Ovary (tissue), 7 donors: ENCODE measurements at regions not wholly inside any gene's neighbourhood (a gene's known extent, or its start where the extent isn't known, plus 50 kb on each side); places are given as distances from the start of the nearest gene placed in this dataset.

Experiments used
- DNase-seq, 5 donors: peaks; one replicate each; pipeline ENCODE4 v3.0.0-alpha.2; 2019 to 2020
- H3K27ac ChIP-seq, 2 donors: fragments of 200-600 bp; one replicate each; pipeline versions ENCODE4 v1.5.1 to v1.8.0; 2019 to 2022
- H3K27me3 ChIP-seq: fragments of 200-600 bp; one replicate; pipeline ENCODE4 v1.8.0; 2022
- H3K36me3 ChIP-seq: fragments of 200-600 bp; sonication (generic); one replicate; pipeline ENCODE4 v1.5.1; 2019
- H3K4me1 ChIP-seq: one replicate; pipeline ENCODE4 v1.8.1; 2013; ENCODE audit warnings: mild to moderate bottlenecking, moderate library complexity; ENCODE audit not compliant: insufficient read depth
- H3K4me3 ChIP-seq: fragments of 200-600 bp; sonication (generic); one replicate; pipeline ENCODE4 v1.5.1; 2017
- H3K9me3 ChIP-seq, 2 donors: fragments of 200-600 bp in 1 of 2; sonication (generic) in 1 of 2; one replicate each; pipeline versions ENCODE4 v1.5.1 to v1.8.1; 2013 to 2019; ENCODE audit warnings: mild to moderate bottlenecking in 1 of 2, moderate library complexity in 1 of 2
- EP300 ChIP-seq: sonication (generic); formaldehyde crosslinking; IDR thresholded peaks from one replicate; pipeline ENCODE4 v1.6.1; 2017; ENCODE audit warnings: antibody characterized with exemption
- POLR2A ChIP-seq: fragments of 450-650 bp; IDR thresholded peaks from one replicate; pipeline ENCODE4 v1.6.1; 2017; ENCODE audit warnings: antibody characterized with exemption, mild to moderate bottlenecking, moderate library complexity
- WGBS, 3 donors: extraction: QIAGEN DNeasy Blood & Tissue Kit in 1 of 3; methylation state at CpG; one replicate each; pipeline versions ENCODE4 v1.1.5 to v1.1.7; 2013 to 2017; 5-methylcytosine and 5-hydroxymethylcytosine counted together
- intact Hi-C, 4 donors: fragments of 100-400 bp; cut with DNase I; formaldehyde crosslinking; loops; one replicate each; pipeline versions ENCODE4 v1.11.0 to v1.15.1; 2022 to 2023
- TF ChIP-seq, protein P1 (sequence below), 3 donors: fragments of 450-650 bp in 2 of 3; fragments of 200-600 bp in 1 of 3; IDR thresholded peaks; one replicate each; pipeline versions ENCODE4 v1.5.1 to v1.8.0; 2016 to 2022; ENCODE audit warnings: antibody characterized with exemption in 3 of 3, mild to moderate bottlenecking in 1 of 3
- donor health status: DM: no; HTN: no; CAD: no; lungs with moderate emphysema.
- donor health status: DM: no; HTN: no; CAD: no.
- donor health status: Bipolar disorder and iron deficiency.
- donor health status: DM: no; HTN: no; CAD: no.
- donor health status: DM: yes; HTN: yes; CAD: no.

DNA sequence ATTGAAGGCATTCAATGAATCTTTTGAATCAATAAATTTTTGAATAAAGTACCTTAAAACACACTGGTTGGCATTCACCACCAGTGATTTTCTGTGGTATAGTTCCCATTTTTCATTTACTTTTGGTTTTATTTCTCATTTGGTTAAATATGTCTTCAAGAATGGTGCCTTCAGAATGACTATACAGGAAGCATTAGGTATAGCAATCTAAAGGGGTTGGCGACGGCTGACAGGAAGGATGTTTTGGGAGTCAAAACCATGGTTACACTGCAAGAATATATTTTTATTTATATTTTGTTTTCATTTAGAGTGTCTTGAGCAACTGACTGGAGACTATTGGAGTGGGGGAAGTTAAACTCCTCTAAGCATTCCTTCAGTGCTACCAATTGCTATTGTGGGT is 235.7 kb downstream of the HTR1A start:
- Histone ChIP-seq H3K9me3 (no peaks in the 10 kb centered on the region), H3K36me3 (no peaks in the 10 kb centered on the region), H3K4me3 (no peak overlapping the region), H3K27ac (no peak overlapping the region), H3K4me1 (no peaks in the 10 kb centered on the region), H3K27me3 (no peaks in the 10 kb centered on the region)
- DNase-seq = no peak
- intact Hi-C loops = no loop called here
- 84 to 95% (median 90%) methylated on average over 2 of the region's 2 CpGs for WGBS, 3 donors
- TF ChIP-seq, protein P1, sequence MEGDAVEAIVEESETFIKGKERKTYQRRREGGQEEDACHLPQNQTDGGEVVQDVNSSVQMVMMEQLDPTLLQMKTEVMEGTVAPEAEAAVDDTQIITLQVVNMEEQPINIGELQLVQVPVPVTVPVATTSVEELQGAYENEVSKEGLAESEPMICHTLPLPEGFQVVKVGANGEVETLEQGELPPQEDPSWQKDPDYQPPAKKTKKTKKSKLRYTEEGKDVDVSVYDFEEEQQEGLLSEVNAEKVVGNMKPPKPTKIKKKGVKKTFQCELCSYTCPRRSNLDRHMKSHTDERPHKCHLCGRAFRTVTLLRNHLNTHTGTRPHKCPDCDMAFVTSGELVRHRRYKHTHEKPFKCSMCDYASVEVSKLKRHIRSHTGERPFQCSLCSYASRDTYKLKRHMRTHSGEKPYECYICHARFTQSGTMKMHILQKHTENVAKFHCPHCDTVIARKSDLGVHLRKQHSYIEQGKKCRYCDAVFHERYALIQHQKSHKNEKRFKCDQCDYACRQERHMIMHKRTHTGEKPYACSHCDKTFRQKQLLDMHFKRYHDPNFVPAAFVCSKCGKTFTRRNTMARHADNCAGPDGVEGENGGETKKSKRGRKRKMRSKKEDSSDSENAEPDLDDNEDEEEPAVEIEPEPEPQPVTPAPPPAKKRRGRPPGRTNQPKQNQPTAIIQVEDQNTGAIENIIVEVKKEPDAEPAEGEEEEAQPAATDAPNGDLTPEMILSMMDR (IDR thresholded peaks at IDR 0.05) = no peak
- TF ChIP-seq EP300 (no peak), POLR2A (no peak)

DNA sequence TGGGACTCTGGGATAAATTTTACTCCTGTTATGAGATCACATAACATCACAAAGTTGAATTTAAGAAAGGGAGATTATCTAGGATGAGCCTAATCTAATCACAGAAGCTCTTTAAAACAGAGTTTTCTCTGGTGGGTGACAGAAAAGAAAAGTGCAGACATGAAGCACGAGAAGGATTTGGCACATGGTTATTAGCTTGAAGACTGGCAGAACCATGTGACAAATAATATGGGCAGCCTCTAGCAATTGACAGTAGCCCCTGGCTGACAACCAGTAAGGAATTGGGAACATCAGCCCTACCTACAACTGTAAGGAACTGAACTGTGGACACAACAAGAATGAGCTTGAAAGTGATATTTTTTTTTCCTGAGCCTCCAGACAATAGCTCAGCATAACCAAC is 243.1 kb downstream of the HTR1A start:
- intact Hi-C loops = no loop called here
- TF ChIP-seq POLR2A (no peak), EP300 (no peak)
- TF ChIP-seq, protein P1 (IDR thresholded peaks at IDR 0.05) = no peak
- H3K4me1 ChIP-seq = no peaks in the 10 kb centered on the region
- no peaks in the 10 kb centered on the region for H3K9me3 ChIP-seq
- no peaks in the 10 kb centered on the region for H3K27me3 ChIP-seq
- H3K27ac ChIP-seq = no peak overlapping the region
- H3K4me3 ChIP-seq = no peak overlapping the region
- WGBS, 3 donors = 65 to 70% (median 65%) methylated on average over 1 of the region's 1 CpG
- no peaks in the 10 kb centered on the region for H3K36me3 ChIP-seq
- DNase-seq = no peak

DNA sequence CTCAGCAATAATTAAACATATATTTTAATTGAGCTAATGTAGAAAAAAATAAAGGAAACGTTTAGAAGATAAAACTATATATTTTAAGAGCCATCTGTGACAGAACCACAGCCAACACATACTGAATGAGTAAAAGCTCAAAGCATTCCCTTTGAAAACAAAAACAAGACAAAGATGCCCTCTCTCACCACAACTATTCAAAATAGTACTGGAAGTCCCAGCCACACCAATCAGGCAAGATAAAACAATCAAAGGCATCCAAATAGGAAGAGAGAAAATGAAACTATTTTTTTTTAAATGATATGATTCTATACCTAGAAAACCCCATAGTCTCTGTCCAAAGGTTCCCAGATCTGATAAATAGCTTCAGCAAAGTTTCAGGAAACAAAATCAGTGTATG is 262.0 kb downstream of the HTR1A start:
- Histone ChIP-seq H3K9me3 (no peaks in the 10 kb centered on the region), H3K27me3 (no peaks in the 10 kb centered on the region)
- intact Hi-C loops = no loop called here

DNA sequence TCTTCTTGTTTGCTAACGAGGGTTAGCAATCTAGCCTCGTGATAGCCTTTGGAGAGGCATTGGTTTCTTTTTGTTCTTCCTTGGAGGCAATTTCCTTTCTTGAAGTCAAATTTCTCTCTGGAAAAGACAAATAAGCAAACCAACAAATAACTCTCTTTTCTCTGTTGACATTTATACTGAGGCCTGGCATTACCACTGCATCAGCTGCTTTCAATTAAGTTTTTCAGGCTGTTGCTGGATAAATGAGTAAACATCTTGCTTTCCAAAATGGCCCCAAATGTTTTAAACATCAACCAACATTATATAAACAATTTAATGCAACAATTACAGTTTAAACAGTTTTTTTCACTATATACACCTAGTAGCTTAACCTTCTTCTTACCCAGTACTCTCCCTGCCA is 264.4 kb downstream of the HTR1A start:
- 72 to 91% (median 87%) methylated on average over 2 of the region's 2 CpGs for WGBS, 3 donors
- DNase-seq = no peak
- no peaks in the 10 kb centered on the region for H3K9me3 ChIP-seq
- intact Hi-C loops = no loop called here
- H3K27me3 ChIP-seq = no peaks in the 10 kb centered on the region
- no peak for TF ChIP-seq POLR2A
- TF ChIP-seq, protein P1 (IDR thresholded peaks at IDR 0.05) = no peak
- no peak for TF ChIP-seq EP300
- H3K4me3 ChIP-seq = no peak overlapping the region
- no peaks in the 10 kb centered on the region for H3K4me1 ChIP-seq
- H3K36me3 ChIP-seq = no peaks in the 10 kb centered on the region
- no peak overlapping the region for H3K27ac ChIP-seq

More for the DNA sequence above, 262.0 kb downstream of the HTR1A start:
- H3K4me3 ChIP-seq = no peak overlapping the region
- 2 to 11% (median 2%) methylated on average over 1 of the region's 1 CpG for WGBS, 3 donors
- H3K4me1 ChIP-seq = no peaks in the 10 kb centered on the region
- H3K36me3 ChIP-seq = no peaks in the 10 kb centered on the region
- no peak overlapping the region for H3K27ac ChIP-seq
- no peak for TF ChIP-seq POLR2A
- TF ChIP-seq, protein P1 (IDR thresholded peaks at IDR 0.05) = no peak
- no peak for TF ChIP-seq EP300
- DNase-seq = no peak

DNA sequence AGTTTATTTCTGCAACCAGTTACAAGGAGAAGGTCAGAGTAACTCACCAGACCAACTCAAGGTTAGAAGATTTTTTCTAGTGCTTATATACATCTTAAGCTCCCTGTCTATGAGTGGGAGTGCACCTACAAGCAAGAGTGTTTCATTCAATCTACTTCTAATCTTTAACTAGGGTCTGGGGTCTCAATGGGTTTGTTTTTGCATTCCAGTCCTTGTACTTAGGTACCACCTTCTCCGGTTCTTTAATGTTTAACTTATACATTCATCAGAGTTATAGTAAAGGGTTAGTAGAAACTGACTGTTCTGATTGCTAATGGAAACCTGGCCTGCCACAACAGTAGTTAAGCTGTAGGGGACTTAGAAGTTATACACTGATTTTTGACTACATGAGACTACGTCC is 271.7 kb downstream of the HTR1A start:
- Histone ChIP-seq H3K36me3 (no peaks in the 10 kb centered on the region), H3K4me1 (peaks cover 3% of the 10 kb centered on the region), H3K4me3 (no peak overlapping the region), H3K27ac (no peak overlapping the region), H3K27me3 (no peaks in the 10 kb centered on the region), H3K9me3 (no peaks in the 10 kb centered on the region)
- intact Hi-C loops = no loop called here
- DNase-seq = no peak
- 60 to 73% (median 66%) methylated on average over 2 of the region's 2 CpGs for WGBS, 3 donors
- TF ChIP-seq EP300 (no peak), POLR2A (no peak)
